GM21360 (cell line): ENCODE measurements at regions not wholly inside any gene's neighbourhood (a gene's known extent, or its start where the extent isn't known, plus 50 kb on each side); places are given as distances from the start of the nearest gene placed in this dataset.

Source experiments
- ATAC-seq: cut with Tn5 transposase; IDR thresholded peaks from one replicate; pipeline ENCODE4 v1.9.1; 2021; ENCODE audit warnings: mild to moderate bottlenecking, moderate library complexity; ENCODE audit not compliant: unreplicated experiment

GRCh38 chr1:98386675-98387440, 274.7 kb upstream of the SNX7 start:
- ATAC-seq: no peak

DNA sequence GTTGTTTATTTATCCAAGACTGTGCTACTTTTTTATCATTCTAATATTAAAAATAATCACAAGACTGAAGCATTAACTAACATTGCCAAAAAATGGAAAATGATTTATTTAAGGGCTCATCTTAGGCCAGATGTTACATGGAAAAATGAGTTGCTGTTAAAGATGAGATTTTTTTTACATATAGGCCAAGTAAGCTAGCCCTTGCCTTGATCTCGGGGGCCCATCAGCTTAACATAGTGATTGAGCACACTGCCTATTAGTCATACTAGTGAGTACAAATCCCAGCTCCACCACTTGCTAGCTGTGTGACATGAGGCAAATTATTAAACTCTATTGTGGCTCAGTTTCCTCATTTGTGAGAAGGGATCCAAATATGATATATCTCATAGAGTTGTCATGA, 275.9 kb upstream of the SNX7 start:
- ATAC-seq: no peak

DNA sequence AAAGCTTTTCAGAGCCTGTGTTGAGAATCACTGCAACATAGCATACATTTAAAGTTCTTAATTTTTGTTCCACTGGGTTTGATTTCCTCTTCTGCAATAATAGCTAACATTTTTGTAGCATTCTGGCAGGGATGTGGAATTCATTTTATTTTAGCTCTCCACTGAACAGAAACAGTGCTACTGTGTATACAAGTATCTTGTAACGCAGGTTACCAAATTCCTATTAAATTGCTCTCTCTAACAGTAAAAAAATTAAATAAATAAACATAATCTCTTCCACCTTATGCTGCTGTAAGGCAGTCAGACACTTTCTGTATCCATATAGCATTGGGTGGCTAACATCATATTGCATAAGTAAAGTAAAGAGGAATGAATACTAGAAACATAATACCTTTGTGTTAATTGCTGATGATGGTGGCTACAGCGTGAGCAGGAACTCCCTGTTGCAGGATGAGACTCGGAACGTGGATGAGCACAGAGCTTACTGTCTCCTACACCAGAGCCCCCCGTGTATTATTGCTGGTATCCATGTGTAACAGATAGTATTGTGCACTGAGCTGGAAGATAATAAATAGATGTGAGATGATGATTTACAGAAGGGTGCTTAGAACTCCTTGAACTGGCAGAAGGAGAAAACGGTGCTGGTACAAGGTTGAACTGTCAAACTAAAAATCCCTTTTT, 276.9 kb upstream of the SNX7 start:
- ATAC-seq: no peak

GRCh38 chr1:98382986-98383740, 278.4 kb upstream of the SNX7 start:
- no peak for ATAC-seq

DNA sequence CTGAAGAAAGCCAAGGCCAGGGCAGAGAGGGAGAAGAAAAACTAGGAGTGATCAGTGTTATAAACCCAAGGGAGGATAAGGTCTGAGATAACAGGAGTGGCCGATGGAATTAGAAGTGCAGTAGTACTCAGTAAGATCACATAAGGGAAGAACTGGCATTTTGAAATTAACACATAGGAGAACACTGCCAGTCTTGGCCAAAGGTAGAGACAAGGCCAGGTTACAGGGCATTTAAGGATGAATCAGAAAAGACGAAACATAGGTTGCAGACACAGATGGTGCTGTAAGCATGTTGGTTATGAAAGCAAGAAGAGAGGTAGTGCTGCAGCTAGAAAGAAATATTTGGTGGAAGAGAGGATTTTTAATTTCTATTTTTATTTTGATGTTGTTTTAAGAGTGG, 278.9 kb upstream of the SNX7 start:
- ATAC-seq: no peak

- ATAC-seq: no peak
Observed at GRCh38 chr1:98374098-98374497, 287.4 kb upstream of the SNX7 start.

DNA sequence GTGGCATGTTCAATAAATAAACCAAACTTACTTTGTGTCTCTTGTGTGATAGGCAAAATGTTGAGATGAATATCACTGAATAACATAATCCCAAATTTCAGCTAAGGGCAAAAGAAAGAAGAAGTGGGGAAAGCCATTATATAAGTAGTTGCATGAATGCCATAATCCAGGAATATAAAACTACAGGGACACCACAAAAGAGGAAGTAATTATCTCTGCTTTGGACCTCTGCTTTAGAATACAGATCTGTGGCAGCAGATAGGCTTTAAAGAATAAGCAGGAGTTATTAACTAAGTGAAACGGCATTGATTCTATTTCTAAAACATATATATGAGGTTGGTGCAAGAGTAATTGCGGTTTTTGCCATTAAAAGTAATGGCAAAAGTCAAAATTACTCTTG, 288.5 kb upstream of the SNX7 start:
- ATAC-seq: no peak

- no peak for ATAC-seq
Observed at GRCh38 chr1:98371764-98372163, 289.8 kb upstream of the SNX7 start.

- ATAC-seq: no peak
Observed at GRCh38 chr1:98369463-98369862, 292.1 kb upstream of the SNX7 start.

- ATAC-seq: no peak
Observed at GRCh38 chr1:98368995-98369394, 292.5 kb upstream of the SNX7 start.

DNA sequence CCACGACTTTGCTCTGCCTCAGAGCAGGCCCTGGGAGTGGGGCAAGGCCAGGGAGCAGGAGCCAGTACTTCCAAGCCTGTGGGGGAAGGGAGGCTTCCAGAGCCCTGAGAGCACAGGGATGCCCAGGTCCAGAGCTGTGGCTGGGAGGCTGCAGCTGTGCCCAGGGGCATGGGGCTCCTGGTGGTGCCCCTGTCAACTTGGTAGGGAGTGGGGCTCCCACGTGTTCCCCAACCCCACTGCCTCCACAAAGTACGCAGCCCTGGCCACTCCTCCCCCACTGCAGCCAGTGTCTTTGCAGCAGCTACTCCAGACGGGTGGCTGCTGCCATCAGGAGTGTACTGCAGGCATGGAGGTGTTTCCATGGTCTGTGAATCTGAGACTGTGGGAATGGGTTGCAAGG, 294.1 kb upstream of the SNX7 start:
- no peak for ATAC-seq

DNA sequence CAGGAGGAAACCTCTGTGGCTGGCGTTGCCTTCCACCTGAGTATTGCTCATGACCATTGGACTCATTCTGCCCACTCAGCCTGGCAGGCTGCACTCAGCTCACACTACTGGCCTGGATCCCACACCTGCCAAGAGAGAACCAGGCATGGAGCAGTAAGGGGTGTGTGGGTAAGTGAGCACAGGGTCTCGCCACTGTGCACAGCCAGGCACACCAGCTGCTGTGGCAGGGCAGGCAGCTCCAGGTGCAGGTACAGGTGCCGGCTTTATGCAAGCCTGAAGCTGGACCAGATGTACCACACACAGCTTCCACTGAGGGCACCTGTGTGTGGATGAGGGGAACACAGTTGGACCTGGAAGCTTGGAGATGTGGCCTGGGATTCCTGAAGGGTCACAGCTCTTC, 295.2 kb upstream of the SNX7 start:
- no peak for ATAC-seq

GRCh38 chr1:98364544-98364943, 297.0 kb upstream of the SNX7 start:
- ATAC-seq: no peak

GRCh38 chr1:98360864-98361263, 300.7 kb upstream of the SNX7 start:
- ATAC-seq: no peak

DNA sequence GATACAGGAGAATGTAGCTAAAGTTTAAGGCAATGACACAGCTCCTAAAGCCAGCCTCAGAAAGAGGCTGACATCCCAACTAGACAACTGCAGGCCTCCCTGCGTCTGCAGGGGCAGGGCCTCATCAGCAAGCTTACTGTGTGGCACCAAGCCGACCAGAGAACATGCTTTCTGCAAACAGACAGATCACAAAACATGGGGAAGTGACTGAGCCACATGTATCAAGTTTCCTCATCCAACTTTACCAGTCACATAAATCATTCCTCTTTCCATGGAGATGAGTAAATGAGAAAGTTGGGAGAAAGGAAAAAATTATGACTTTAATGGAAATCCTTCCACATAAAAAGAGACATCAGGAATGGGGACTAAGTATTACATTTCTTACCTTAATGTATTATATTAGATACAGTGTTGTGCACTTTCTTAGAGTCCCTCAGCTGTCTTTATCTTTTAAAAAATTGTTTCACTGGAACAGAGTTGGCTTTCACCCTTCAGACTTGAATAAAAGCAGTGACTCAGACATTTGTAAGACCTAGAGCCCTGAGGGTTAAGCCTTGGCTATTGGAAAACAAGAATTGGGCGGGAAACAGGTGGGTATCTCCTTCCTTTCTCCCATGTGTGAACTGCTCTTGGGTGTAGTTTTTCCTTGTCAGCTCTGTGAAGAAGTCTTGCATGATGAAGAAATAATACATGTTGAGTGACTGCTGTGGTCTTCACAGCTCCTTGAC, 305.7 kb upstream of the SNX7 start:
- no peak for ATAC-seq

GRCh38 chr1:98352378-98352777, 309.1 kb upstream of the SNX7 start:
- no peak for ATAC-seq

DNA sequence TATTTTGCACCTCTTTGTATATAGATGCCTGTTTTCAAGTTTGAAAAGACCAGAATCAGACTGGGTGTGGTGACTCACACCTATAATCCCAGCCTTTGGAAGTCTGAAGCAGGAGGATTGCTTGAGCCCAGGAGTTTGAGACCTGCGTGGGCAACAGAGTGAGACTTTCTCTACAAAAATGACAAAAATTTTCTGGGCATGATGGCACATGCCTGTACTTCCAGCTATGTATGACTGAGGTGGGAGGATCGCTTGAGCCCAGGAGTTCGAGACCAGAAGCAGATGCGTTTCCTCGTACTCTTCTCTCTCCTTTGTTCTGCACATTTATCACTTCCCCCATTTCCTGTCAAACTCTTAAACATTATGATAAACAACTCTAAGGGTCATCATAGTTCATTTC, 310.0 kb upstream of the SNX7 start:
- no peak for ATAC-seq

GRCh38 chr1:98345417-98345816, 316.1 kb upstream of the SNX7 start:
- no peak for ATAC-seq

GRCh38 chr1:98344731-98345130, 316.8 kb upstream of the SNX7 start:
- ATAC-seq: no peak

GRCh38 chr1:98342566-98342965, 319.0 kb upstream of the SNX7 start:
- no peak for ATAC-seq

DNA sequence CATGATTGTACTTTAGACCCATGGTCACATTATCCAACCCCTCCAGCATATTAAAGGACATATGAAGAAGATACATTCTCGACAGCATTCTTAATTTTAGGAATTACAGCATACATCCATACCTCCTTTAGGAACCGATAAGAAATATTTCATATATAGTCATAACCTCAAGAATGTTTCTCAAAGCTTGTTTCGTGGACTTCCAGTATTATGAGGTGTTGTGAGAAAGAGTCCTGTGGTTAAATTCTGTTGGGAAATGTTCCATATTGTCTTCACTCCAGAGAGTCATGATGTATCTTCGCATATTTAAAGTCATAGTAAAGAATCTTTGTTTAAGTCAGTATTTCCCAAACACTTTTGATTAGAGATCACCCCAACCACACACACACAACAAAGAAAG, 321.0 kb upstream of the SNX7 start:
- no peak for ATAC-seq
